ENCODE measurements at regions not wholly inside any gene's neighbourhood (a gene's known extent, or its start where the extent isn't known, plus 50 kb on each side); places are given as distances from the start of the nearest gene placed in this dataset.

DNA sequence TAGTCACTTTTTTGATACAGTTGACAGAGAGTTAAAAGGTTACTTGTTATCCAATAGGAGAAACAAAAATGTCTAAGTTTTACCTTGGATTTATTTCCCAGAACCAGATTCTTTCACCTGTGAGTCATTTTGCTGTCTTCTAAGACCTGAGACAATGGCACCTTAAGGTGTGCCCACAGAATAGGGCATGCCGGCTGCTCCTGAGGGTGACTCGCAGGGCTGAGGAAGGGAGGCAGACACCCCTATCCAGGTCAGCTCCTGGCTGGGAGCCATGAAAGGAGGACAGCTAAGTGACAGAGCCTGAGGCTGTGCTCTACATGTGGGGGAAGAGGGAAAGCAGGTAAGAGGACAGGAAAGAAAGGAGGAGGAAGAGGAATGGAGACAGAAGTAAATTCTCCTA, 67.8 kb downstream of the RASSF10 start:
- no peak for DNase-seq (ENCODE audit: low read depth)

DNA sequence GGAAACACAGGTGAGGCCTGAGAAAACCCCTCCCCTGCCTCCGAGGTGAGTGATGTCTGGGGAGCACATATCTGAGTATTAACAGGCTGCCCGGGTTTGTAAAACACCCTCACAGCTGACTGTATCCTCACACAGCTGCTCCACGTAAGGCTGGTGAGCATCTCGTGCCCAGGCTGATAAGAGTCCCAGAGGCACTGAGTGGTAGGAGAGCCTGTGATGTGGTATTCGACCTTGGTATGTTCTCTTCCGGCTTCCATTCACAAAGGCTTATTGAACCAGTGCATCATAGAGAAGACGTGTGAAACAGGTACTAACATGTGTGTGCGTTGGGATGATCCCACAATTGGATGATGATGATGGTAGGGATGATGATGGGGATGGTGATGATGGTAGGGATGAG, 71.7 kb downstream of the RASSF10 start:
- TF ChIP-seq, protein P1, sequence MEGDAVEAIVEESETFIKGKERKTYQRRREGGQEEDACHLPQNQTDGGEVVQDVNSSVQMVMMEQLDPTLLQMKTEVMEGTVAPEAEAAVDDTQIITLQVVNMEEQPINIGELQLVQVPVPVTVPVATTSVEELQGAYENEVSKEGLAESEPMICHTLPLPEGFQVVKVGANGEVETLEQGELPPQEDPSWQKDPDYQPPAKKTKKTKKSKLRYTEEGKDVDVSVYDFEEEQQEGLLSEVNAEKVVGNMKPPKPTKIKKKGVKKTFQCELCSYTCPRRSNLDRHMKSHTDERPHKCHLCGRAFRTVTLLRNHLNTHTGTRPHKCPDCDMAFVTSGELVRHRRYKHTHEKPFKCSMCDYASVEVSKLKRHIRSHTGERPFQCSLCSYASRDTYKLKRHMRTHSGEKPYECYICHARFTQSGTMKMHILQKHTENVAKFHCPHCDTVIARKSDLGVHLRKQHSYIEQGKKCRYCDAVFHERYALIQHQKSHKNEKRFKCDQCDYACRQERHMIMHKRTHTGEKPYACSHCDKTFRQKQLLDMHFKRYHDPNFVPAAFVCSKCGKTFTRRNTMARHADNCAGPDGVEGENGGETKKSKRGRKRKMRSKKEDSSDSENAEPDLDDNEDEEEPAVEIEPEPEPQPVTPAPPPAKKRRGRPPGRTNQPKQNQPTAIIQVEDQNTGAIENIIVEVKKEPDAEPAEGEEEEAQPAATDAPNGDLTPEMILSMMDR (IDR thresholded peaks at IDR 0.05; ENCODE audit: insufficient read depth, low read depth, low read length, missing control alignments): no peak
- H3K4me3 ChIP-seq (ENCODE audit: low read depth, low read length): no peak overlapping the region
- no peak for DNase-seq (ENCODE audit: low read depth)

More for the DNA sequence above, 67.8 kb downstream of the RASSF10 start:
- H3K4me3 ChIP-seq (ENCODE audit: low read depth, low read length): no peak overlapping the region
- TF ChIP-seq, protein P1 (IDR thresholded peaks at IDR 0.05; ENCODE audit: insufficient read depth, low read depth, low read length, missing control alignments): no peak

DNA sequence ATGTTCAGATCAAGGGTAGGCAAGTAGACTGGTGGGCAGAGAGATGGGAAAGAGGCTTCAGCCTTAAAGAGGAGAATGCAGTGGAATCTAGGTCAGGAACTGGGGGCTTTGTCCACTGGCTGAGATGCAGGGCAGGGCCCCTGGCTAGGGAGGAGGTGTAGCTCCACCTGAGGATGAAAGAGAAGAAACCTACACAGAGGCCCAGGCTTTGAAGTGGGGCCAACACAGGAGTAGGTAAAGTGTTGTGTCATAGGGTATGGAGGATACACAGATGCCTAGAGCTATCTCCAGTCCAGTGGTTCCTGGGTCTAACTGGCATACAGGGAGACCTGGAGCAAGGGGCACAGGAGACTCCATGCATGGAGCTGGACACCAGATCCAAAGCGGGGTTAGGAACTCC, 73.5 kb downstream of the RASSF10 start:
- TF ChIP-seq, protein P1 (IDR thresholded peaks at IDR 0.05; ENCODE audit: insufficient read depth, low read depth, low read length, missing control alignments): no peak
- no peak overlapping the region for H3K4me3 ChIP-seq (ENCODE audit: low read depth, low read length)
- DNase-seq (ENCODE audit: low read depth): no peak

DNA sequence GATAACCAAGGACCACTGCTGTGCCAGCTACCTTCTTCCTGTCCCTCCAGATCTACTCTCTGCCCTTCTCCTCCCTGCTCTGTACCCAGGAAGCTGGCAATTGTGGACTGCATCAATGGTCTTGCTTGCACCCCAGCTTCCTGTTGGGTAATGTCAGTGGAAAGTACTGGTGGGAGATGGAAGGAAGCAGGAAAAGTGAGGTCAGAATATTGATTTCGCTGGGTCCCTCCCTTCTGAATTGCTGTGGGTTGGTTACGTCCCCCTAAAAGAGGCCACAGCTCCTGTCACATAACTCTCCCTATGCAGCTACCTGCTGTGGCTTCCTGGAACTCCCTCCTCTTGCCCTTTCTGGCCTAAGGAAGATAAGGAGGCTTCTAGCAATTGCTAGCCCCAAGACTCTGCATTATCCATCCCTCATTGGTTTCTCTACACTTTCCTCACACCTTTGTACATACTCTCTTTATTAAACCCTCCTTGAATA, 81.2 kb downstream of the RASSF10 start:
- DNase-seq (ENCODE audit: low read depth): no peak
- TF ChIP-seq, protein P1 (IDR thresholded peaks at IDR 0.05; ENCODE audit: insufficient read depth, low read depth, low read length, missing control alignments): no peak
- H3K4me3 ChIP-seq (ENCODE audit: low read depth, low read length): no peak overlapping the region

DNA sequence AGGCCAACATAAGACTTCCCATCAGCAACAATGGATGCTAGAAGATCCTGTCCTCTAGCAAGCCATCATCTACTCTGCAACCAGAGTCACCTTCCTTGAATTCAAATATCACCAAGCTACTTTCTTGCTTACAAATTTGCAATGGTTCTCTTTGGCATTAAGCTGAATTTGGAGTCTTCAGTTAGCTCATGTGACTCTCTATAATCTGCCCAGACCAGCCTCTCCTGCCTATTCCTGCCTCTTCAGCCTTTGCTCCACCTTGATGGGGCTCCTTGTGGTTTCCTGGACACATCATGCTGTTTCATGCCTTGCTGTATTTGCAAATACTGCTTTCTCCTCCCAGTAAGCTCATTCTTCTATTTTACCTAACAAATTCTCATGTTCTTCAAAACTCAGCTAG, 82.3 kb downstream of the RASSF10 start:
- no peak for DNase-seq (ENCODE audit: low read depth)

DNA sequence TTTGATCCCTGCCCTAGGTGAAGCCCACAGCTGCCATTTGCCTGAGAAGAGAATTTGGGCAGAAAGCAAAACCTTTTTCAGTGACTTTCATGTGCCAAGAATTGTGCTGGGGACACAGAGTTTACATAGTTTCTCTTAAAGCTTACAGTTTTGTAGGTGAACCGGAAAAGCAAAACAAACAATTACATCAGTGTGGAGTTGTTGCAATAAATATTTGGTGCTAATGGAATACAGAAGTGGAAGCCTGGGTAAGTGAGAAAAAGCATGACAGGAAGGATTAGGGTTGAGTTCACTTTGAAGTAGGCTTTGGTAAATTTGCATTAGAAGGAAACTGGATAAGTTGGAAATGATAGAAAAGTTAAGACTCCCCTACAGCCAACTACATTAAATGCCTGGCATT, 82.7 kb downstream of the RASSF10 start:
- TF ChIP-seq, protein P1 (IDR thresholded peaks at IDR 0.05; ENCODE audit: insufficient read depth, low read depth, low read length, missing control alignments): no peak
- no peak for DNase-seq (ENCODE audit: low read depth)

More for the DNA sequence above, 82.3 kb downstream of the RASSF10 start:
- H3K4me3 ChIP-seq (ENCODE audit: low read depth, low read length): no peak overlapping the region
- TF ChIP-seq, protein P1 (IDR thresholded peaks at IDR 0.05; ENCODE audit: insufficient read depth, low read depth, low read length, missing control alignments): no peak

DNA sequence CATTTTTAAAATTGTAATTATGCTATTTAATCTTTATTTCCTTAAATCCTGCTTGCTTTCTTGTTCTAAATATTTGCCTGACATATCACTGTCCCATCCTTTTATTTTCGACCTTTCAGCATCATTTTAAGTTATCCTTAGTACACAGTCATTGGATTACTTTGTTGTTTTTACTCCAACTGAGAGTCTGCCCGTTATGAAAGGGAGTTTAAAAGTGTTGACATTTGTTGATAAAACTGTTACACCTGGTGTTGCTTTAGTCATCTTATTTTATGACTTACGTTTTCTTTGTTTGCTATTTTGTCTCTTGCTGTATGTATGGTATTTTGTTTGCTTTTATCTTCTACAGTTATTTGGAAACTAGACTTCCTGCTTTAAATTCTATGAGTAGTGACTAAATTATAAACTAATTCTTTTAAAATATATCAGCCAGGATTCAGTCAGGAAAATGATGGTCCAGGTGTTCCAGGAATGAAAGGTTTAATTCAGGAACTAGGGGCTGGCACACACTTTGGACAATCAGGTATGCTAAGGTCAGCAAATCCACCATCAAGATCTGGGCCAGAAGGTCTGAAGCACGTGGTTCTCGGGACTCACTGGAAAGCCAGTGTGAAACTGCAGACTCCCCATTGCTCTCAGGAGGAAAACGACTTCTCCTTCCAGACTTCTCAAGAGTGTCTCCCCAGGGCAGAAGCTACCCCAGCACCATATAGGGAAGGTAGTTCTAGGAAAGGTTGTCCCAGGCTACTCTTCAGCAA, 86.0 kb downstream of the RASSF10 start:
- no peak overlapping the region for H3K4me3 ChIP-seq (ENCODE audit: low read depth, low read length)
- TF ChIP-seq, protein P1 (IDR thresholded peaks at IDR 0.05; ENCODE audit: insufficient read depth, low read depth, low read length, missing control alignments): no peak
- DNase-seq (ENCODE audit: low read depth): no peak

More for the DNA sequence above, 82.7 kb downstream of the RASSF10 start:
- no peak overlapping the region for H3K4me3 ChIP-seq (ENCODE audit: low read depth, low read length)
